Endothelial cell of umbilical vein (primary cell): ENCODE measurements at regions not wholly inside any gene's neighbourhood (a gene's known extent, or its start where the extent isn't known, plus 50 kb on each side); places are given as distances from the start of the nearest gene placed in this dataset.

Experiments used
- BruUV-seq: library from RNA; stranded (reverse); fragments of 400-500 nt; replicated peaks from 2 replicates; lab custom pipeline; 2021; lab: Mats Ljungman, UMichigan
- CTCF ChIA-PET: fragments of 300-600, 350-600 bp; sonication (Branson Sonifier 250); formaldehyde crosslinking; loops from one replicate; lab custom pipeline; 2021; ENCODE audit warnings: antibody characterized with exemption, inconsistent platforms; lab: Charles Lee
- POLR2A ChIA-PET: fragments of 300-600, 350-600 bp; sonication (Branson Sonifier 250); formaldehyde crosslinking; loops from one replicate; lab custom pipeline; 2021; ENCODE audit warnings: antibody characterized with exemption, inconsistent platforms; lab: Charles Lee
- DNase-seq: peaks from one replicate; pipeline ENCODE4 v3.0.0-alpha.2; 2011; ENCODE audit warnings: low read depth, low spot score
- FAIRE-seq: peaks from 2 replicates; lab custom pipeline; 2011; peaks lifted over from hg19 to GRCh38; lab: Jason Lieb, UNC
- H2AFZ ChIP-seq: 2 replicates; pipeline ENCODE4 v1.6.0; 2012; ENCODE audit warnings: low read depth, low read length, control low read depth, inconsistent platforms
- H3K27ac ChIP-seq: 2 replicates; pipeline ENCODE4 v1.5.1; 2011; ENCODE audit warnings: low read depth, mild to moderate bottlenecking, control low read depth, low read length, moderate library complexity; ENCODE audit not compliant: insufficient read depth
- H3K27me3 ChIP-seq, 2 experiments: 2 replicates each; pipeline versions ENCODE4 v1.6.0 to v1.6.1; 2011; ENCODE audit warnings: low read length in 2 of 2, mixed read lengths in 1 of 2; ENCODE audit not compliant: control insufficient read depth in 2 of 2, insufficient read depth in 2 of 2
- H3K36me3 ChIP-seq, 2 experiments: 2 replicates in 1 of 2; 3 replicates in 1 of 2; pipeline ENCODE4 v1.5.1; 2011; ENCODE audit warnings: low read length in 2 of 2, mild to moderate bottlenecking in 1 of 2, moderate library complexity in 1 of 2; ENCODE audit not compliant: control insufficient read depth in 2 of 2, insufficient read depth in 2 of 2; ENCODE audit errors: extremely low read depth in 1 of 2
- H3K4me1 ChIP-seq: 3 replicates; pipeline ENCODE4 v1.5.1; 2011; ENCODE audit warnings: mild to moderate bottlenecking, low read length; ENCODE audit not compliant: control insufficient read depth, insufficient read depth; ENCODE audit errors: extremely low read depth
- H3K4me2 ChIP-seq: 2 replicates; pipeline ENCODE4 v1.6.1; 2011; ENCODE audit warnings: low read length, control low read depth, mixed read lengths; ENCODE audit not compliant: insufficient read depth
- H3K4me3 ChIP-seq, 3 experiments: fragments of 200-600 bp in 1 of 3; sonication (generic), shearing (Covaris generic) in 1 of 3; replicated peaks in 1 of 3; 2 replicates each; pipeline ENCODE4 v1.5.1; 2011 to 2016; ENCODE audit warnings: control low read depth in 3 of 3, low read length in 3 of 3, mild to moderate bottlenecking in 2 of 3, inconsistent platforms in 1 of 3, low read depth in 1 of 3, moderate library complexity in 1 of 3; ENCODE audit not compliant: insufficient read depth in 1 of 3
- H3K79me2 ChIP-seq: 2 replicates; pipeline ENCODE4 v1.6.0; 2012; ENCODE audit warnings: low read length, inconsistent platforms; ENCODE audit not compliant: control insufficient read depth, insufficient read depth
- H3K9ac ChIP-seq: replicated peaks from 2 replicates; pipeline ENCODE3; 2011; ENCODE audit warnings: low read length, control low read depth; ENCODE audit not compliant: insufficient read depth; ENCODE audit errors: extremely low read depth
- H3K9me1 ChIP-seq: replicated peaks from 3 replicates; pipeline ENCODE4 v1.6.0; 2011; ENCODE audit warnings: mild to moderate bottlenecking, low read length; ENCODE audit not compliant: control insufficient read depth, insufficient read depth; ENCODE audit errors: extremely low read depth
- H3K9me3 ChIP-seq: replicated peaks from 2 replicates; pipeline ENCODE4 v1.5.1; 2012; ENCODE audit warnings: low read length, inconsistent platforms; ENCODE audit not compliant: control insufficient read depth, insufficient read depth
- H4K20me1 ChIP-seq: replicated peaks from 2 replicates; pipeline ENCODE3; 2011; ENCODE audit warnings: mild to moderate bottlenecking, low read length; ENCODE audit not compliant: control insufficient read depth, insufficient read depth; ENCODE audit errors: extremely low read depth
- EZH2 ChIP-seq: IDR thresholded peaks from 2 replicates; pipeline ENCODE4 v1.6.1; 2012; ENCODE audit warnings: borderline replicate concordance, low read depth, mild to moderate bottlenecking, moderate library complexity, low read length, inconsistent platforms; ENCODE audit not compliant: severe bottlenecking
- FOS ChIP-seq: IDR thresholded peaks from 2 replicates; pipeline ENCODE4 v1.6.1; 2011; ENCODE audit warnings: mild to moderate bottlenecking, low read length, moderate library complexity, borderline replicate concordance; ENCODE audit not compliant: insufficient read depth
- GATA2 ChIP-seq: IDR thresholded peaks from 2 replicates; pipeline ENCODE4 v1.7.0; 2011; ENCODE audit warnings: low read depth, mild to moderate bottlenecking, moderate library complexity, mixed read lengths, low read length; ENCODE audit not compliant: insufficient read length, insufficient read depth
- JUN ChIP-seq: IDR thresholded peaks from 2 replicates; pipeline ENCODE4 v1.6.1; 2011; ENCODE audit warnings: borderline replicate concordance, low read depth; ENCODE audit not compliant: insufficient read length, insufficient read depth
- MYC ChIP-seq: IDR thresholded peaks from one replicate; pipeline ENCODE4 v1.6.1; 2011; ENCODE audit warnings: mild to moderate bottlenecking, low read depth, low read length
- POLR2A ChIP-seq: IDR thresholded peaks from 2 replicates; pipeline ENCODE4 v1.6.1; 2012; ENCODE audit warnings: low read depth, mild to moderate bottlenecking, control low read depth, low read length
- POLR2AphosphoS5 ChIP-seq: IDR thresholded peaks from 2 replicates; pipeline ENCODE4 v1.6.1; 2012; ENCODE audit warnings: low read depth, mild to moderate bottlenecking, control low read depth, low read length, moderate library complexity; ENCODE audit not compliant: insufficient read depth
- dilution Hi-C: fragments of 300-500 bp; cut with MboI; formaldehyde crosslinking; loops from one replicate; pipeline ENCODE4 v1.15.0; 2019; ENCODE audit warnings: low sequenced_read_pairs; ENCODE audit not compliant: extremely low pct_ligation_motif_present
- intact Hi-C: fragments of 100-400 bp; cut with micrococcal nuclease; formaldehyde crosslinking; loops from one replicate; pipeline ENCODE4 v1.10.0; 2022
- TF ChIP-seq, protein P1 (sequence below): IDR thresholded peaks from 2 replicates; pipeline ENCODE4 v1.6.1; 2011; ENCODE audit not compliant: insufficient read depth, insufficient read length
- TF ChIP-seq, protein P2 (sequence below), 2 donors: IDR thresholded peaks; 1 replicate in 1 of 2; 2 replicates in 1 of 2; pipeline ENCODE4 v1.5.1; 2011; ENCODE audit warnings: low read length in 2 of 2, mild to moderate bottlenecking in 2 of 2, moderate library complexity in 2 of 2, control low read depth in 1 of 2, inconsistent platforms in 1 of 2, low read depth in 1 of 2; ENCODE audit not compliant: insufficient read depth in 1 of 2; ENCODE audit errors: extremely low read depth in 1 of 2

DNA sequence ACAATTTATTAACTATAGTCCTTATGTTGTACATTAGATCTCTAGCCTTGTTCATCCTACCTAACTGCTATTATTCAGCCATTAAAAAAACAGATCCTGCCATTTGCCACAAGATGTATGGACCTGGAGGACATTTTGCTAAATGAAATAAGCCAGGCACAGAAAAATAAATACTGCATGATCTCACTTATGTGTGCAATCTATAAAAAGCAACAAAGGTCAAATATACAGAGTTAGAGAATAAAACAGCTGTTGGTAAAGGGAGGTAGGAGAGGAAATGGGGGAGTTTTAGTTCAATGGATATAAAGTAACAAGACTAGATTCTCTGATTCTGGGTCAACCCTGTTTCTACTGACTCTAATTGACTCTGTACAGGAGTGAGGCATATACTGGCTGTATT, 103.3 kb upstream of the FAM9C start:
- no peaks in the 10 kb centered on the region for H3K79me2 ChIP-seq
- CTCF ChIA-PET: no interaction called here

More for the DNA sequence above, 103.3 kb upstream of the FAM9C start:
- no peaks in the 10 kb centered on the region for H3K36me3 ChIP-seq
- H3K27ac ChIP-seq: no peak overlapping the region
- H3K4me2 ChIP-seq: no peak overlapping the region
- peak; percentile 58 for DNase-seq
- POLR2A ChIA-PET: interaction anchor here (1.7 kb wide), 1 partner anchor 166 kb away, joined by 3 read pairs; no protein-coding TSS in a partner anchor
- intact Hi-C loops (no loop called here), dilution Hi-C loops (no loop called here)
- TF ChIP-seq, protein P1, sequence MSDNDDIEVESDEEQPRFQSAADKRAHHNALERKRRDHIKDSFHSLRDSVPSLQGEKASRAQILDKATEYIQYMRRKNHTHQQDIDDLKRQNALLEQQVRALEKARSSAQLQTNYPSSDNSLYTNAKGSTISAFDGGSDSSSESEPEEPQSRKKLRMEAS: no peak
- no peak for TF ChIP-seq POLR2AphosphoS5
- TF ChIP-seq, protein P2, sequence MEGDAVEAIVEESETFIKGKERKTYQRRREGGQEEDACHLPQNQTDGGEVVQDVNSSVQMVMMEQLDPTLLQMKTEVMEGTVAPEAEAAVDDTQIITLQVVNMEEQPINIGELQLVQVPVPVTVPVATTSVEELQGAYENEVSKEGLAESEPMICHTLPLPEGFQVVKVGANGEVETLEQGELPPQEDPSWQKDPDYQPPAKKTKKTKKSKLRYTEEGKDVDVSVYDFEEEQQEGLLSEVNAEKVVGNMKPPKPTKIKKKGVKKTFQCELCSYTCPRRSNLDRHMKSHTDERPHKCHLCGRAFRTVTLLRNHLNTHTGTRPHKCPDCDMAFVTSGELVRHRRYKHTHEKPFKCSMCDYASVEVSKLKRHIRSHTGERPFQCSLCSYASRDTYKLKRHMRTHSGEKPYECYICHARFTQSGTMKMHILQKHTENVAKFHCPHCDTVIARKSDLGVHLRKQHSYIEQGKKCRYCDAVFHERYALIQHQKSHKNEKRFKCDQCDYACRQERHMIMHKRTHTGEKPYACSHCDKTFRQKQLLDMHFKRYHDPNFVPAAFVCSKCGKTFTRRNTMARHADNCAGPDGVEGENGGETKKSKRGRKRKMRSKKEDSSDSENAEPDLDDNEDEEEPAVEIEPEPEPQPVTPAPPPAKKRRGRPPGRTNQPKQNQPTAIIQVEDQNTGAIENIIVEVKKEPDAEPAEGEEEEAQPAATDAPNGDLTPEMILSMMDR (IDR thresholded peaks at IDR 0.05; ENCODE audit: extremely low read depth in 1 of 2, insufficient read depth in 1 of 2, low read depth in 1 of 2, low read length in 2 of 2): no peak
- no peak for TF ChIP-seq EZH2
- TF ChIP-seq FOS: no peak
- no peak for TF ChIP-seq GATA2
- no peak for TF ChIP-seq MYC
- TF ChIP-seq JUN: no peak
- no peak for TF ChIP-seq POLR2A
- no peaks in the 10 kb centered on the region for H3K9me3 ChIP-seq
- BruUV-seq: no TSS peak
- no peaks in the 10 kb centered on the region for H3K9me1 ChIP-seq
- H3K27me3 ChIP-seq: no peaks in the 10 kb centered on the region
- peaks cover 13% of the 10 kb centered on the region for H3K4me1 ChIP-seq
- no peaks in the 10 kb centered on the region for H4K20me1 ChIP-seq
- no peak overlapping the region for H3K4me3 ChIP-seq
- no peak overlapping the region for H2AFZ ChIP-seq
- no peak overlapping the region for H3K9ac ChIP-seq
- no peak for FAIRE-seq
